ENCODE measurements at regions not wholly inside any gene's neighbourhood (a gene's known extent, or its start where the extent isn't known, plus 50 kb on each side); places are given as distances from the start of the nearest gene placed in this dataset.
"Not testable (repeated sequence)": the region's sequence is repeated elsewhere in the genome, so short reads cannot be mapped to it uniquely, and the experiment has no call there.

- TF ChIP-seq, protein P1, sequence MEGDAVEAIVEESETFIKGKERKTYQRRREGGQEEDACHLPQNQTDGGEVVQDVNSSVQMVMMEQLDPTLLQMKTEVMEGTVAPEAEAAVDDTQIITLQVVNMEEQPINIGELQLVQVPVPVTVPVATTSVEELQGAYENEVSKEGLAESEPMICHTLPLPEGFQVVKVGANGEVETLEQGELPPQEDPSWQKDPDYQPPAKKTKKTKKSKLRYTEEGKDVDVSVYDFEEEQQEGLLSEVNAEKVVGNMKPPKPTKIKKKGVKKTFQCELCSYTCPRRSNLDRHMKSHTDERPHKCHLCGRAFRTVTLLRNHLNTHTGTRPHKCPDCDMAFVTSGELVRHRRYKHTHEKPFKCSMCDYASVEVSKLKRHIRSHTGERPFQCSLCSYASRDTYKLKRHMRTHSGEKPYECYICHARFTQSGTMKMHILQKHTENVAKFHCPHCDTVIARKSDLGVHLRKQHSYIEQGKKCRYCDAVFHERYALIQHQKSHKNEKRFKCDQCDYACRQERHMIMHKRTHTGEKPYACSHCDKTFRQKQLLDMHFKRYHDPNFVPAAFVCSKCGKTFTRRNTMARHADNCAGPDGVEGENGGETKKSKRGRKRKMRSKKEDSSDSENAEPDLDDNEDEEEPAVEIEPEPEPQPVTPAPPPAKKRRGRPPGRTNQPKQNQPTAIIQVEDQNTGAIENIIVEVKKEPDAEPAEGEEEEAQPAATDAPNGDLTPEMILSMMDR (IDR thresholded peaks at IDR 0.05; ENCODE audit: low read length) = not testable (repeated sequence)
- TF ChIP-seq EZH2 (IDR thresholded peaks at IDR 0.05; ENCODE audit: borderline replicate concordance, low read length) = not testable (repeated sequence)
Measured at GRCh38 chr1:83438316-83438715, 560.6 kb downstream of the TTLL7 start.
